HFFc6 (cell line): ENCODE measurements at regions not wholly inside any gene's neighbourhood (a gene's known extent, or its start where the extent isn't known, plus 50 kb on each side); places are given as distances from the start of the nearest gene placed in this dataset.

Experiments used
- DNase-seq: peaks from one replicate; pipeline ENCODE4 v3.0.0-alpha.2; 2018
- H3K27ac Mint-ChIP-seq: 2 replicates; pipeline ENCODE4 v1.8.0; 2020; ENCODE audit warnings: mild to moderate bottlenecking, mixed read lengths
- H3K27me3 Mint-ChIP-seq: 2 replicates; pipeline ENCODE4 v1.8.0; 2021; ENCODE audit warnings: mild to moderate bottlenecking, moderate library complexity, mixed read lengths; ENCODE audit not compliant: insufficient read depth
- H3K36me3 Mint-ChIP-seq: 2 replicates; pipeline ENCODE4 v1.8.0; 2021; ENCODE audit warnings: low read depth, mixed read lengths
- H3K4me1 Mint-ChIP-seq: 2 replicates; pipeline ENCODE4 v1.8.0; 2020; ENCODE audit warnings: low read depth, mixed read lengths
- H3K4me3 Mint-ChIP-seq: 2 replicates; pipeline ENCODE4 v1.8.0; 2020; ENCODE audit warnings: mild to moderate bottlenecking, moderate library complexity, mixed read lengths
- H3K9me3 Mint-ChIP-seq: 2 replicates; pipeline ENCODE4 v1.8.0; 2020; ENCODE audit warnings: mild to moderate bottlenecking, mixed read lengths
- CTCF ChIP-seq: fragments of 200-600 bp; sonication (generic); IDR thresholded peaks from 2 replicates; pipeline ENCODE4 v1.5.0; 2021; ENCODE audit warnings: antibody characterized with exemption, mild to moderate bottlenecking

GRCh38 chr12:118558941-118559340, 182.6 kb downstream of the SUDS3 start:
- H3K36me3 Mint-ChIP-seq, result no peaks in the 10 kb centered on the region
- peaks cover 1% of the 10 kb centered on the region for H3K27me3 Mint-ChIP-seq
- H3K27ac Mint-ChIP-seq, result no peak overlapping the region
- H3K4me1 Mint-ChIP-seq, result no peaks in the 10 kb centered on the region
- no peak for TF ChIP-seq CTCF
- H3K4me3 Mint-ChIP-seq, result no peak overlapping the region
- no peaks in the 10 kb centered on the region for H3K9me3 Mint-ChIP-seq
- no peak for DNase-seq

GRCh38 chr12:118560733-118561132, 184.4 kb downstream of the SUDS3 start:
- DNase-seq, result no peak
- H3K27ac Mint-ChIP-seq, result no peak overlapping the region
- no peaks in the 10 kb centered on the region for H3K4me1 Mint-ChIP-seq
- no peak for TF ChIP-seq CTCF
- peaks cover 1% of the 10 kb centered on the region for H3K27me3 Mint-ChIP-seq
- no peaks in the 10 kb centered on the region for H3K36me3 Mint-ChIP-seq
- no peak overlapping the region for H3K4me3 Mint-ChIP-seq
- H3K9me3 Mint-ChIP-seq, result no peaks in the 10 kb centered on the region

- TF ChIP-seq CTCF, result no peak
- no peaks in the 10 kb centered on the region for H3K27me3 Mint-ChIP-seq
- H3K27ac Mint-ChIP-seq, result no peak overlapping the region
- H3K4me1 Mint-ChIP-seq, result no peaks in the 10 kb centered on the region
- no peaks in the 10 kb centered on the region for H3K36me3 Mint-ChIP-seq
- H3K4me3 Mint-ChIP-seq, result no peak overlapping the region
- peaks cover 11% of the 10 kb centered on the region for H3K9me3 Mint-ChIP-seq
- DNase-seq, result no peak
These were observed 195.4 kb downstream of the SUDS3 start for GRCh38 chr12:118571730-118572129.

GRCh38 chr12:118574288-118574687, 197.9 kb downstream of the SUDS3 start:
- TF ChIP-seq CTCF, result no peak
- DNase-seq, result no peak
- Mint-ChIP-seq H3K27ac (no peak overlapping the region), H3K36me3 (no peaks in the 10 kb centered on the region), H3K4me3 (no peak overlapping the region), H3K9me3 (peaks cover 11% of the 10 kb centered on the region), H3K27me3 (no peaks in the 10 kb centered on the region), H3K4me1 (no peaks in the 10 kb centered on the region)

GRCh38 chr12:118575730-118576129, 199.4 kb downstream of the SUDS3 start:
- no peak overlapping the region for H3K4me3 Mint-ChIP-seq
- no peak for TF ChIP-seq CTCF
- no peaks in the 10 kb centered on the region for H3K36me3 Mint-ChIP-seq
- H3K4me1 Mint-ChIP-seq, result no peaks in the 10 kb centered on the region
- H3K9me3 Mint-ChIP-seq, result peaks cover 11% of the 10 kb centered on the region
- DNase-seq, result no peak
- no peak overlapping the region for H3K27ac Mint-ChIP-seq
- H3K27me3 Mint-ChIP-seq, result no peaks in the 10 kb centered on the region

GRCh38 chr12:118581371-118581770, 205.0 kb downstream of the SUDS3 start:
- peaks cover 11% of the 10 kb centered on the region for H3K9me3 Mint-ChIP-seq
- no peak for DNase-seq
- H3K4me1 Mint-ChIP-seq, result no peaks in the 10 kb centered on the region
- H3K4me3 Mint-ChIP-seq, result no peak overlapping the region
- no peak for TF ChIP-seq CTCF
- H3K36me3 Mint-ChIP-seq, result no peaks in the 10 kb centered on the region
- H3K27me3 Mint-ChIP-seq, result no peaks in the 10 kb centered on the region
- no peak overlapping the region for H3K27ac Mint-ChIP-seq
